Panc1 (cell line): ENCODE measurements at regions not wholly inside any gene's neighbourhood (a gene's known extent, or its start where the extent isn't known, plus 50 kb on each side); places are given as distances from the start of the nearest gene placed in this dataset.
A peak's percentile ranks its signal among the peaks of the same experiment; 100 is the strongest.

ENCODE experiments used
- ATAC-seq: fragments of 200-7000 bp; cut with Tn5 transposase; 2 replicates; pipeline ENCODE4 v1.9.1; 2020; ENCODE audit warnings: mild to moderate bottlenecking, moderate library complexity
- BruUV-seq: library from RNA; stranded (reverse); fragments of 400-500 nt; replicated peaks from 2 replicates; lab custom pipeline; 2021; lab: Mats Ljungman, UMichigan
- CTCF ChIA-PET: fragments of 300-600 bp; sonication (Branson Sonifier 250); formaldehyde crosslinking; loops from one replicate; lab custom pipeline; 2022; ENCODE audit warnings: antibody characterized with exemption; lab: Charles Lee
- POLR2A ChIA-PET: fragments of 300-600 bp; sonication (Branson Sonifier 250); formaldehyde crosslinking; loops from one replicate; lab custom pipeline; 2022; ENCODE audit warnings: antibody characterized with exemption; lab: Charles Lee
- DNase-seq: peaks from one replicate; pipeline ENCODE4 v3.0.0-alpha.2; 2010; ENCODE audit warnings: low read depth, low spot score
- H3K27ac ChIP-seq: 2 replicates; pipeline ENCODE4 v1.5.1; 2011; ENCODE audit warnings: mild to moderate bottlenecking, low read length, inconsistent platforms
- H3K27me3 ChIP-seq: fragments of 200-500 bp; sonication (Bioruptor generic); 2 replicates; pipeline ENCODE4 v1.6.0; 2014; ENCODE audit warnings: low read length, inconsistent platforms; ENCODE audit not compliant: control insufficient read depth, insufficient read depth
- H3K36me3 ChIP-seq: fragments of 200-500 bp; sonication (Bioruptor generic); 2 replicates; pipeline ENCODE4 v1.5.1; 2014; ENCODE audit warnings: inconsistent platforms, mild to moderate bottlenecking, low read length, moderate library complexity; ENCODE audit not compliant: control insufficient read depth, insufficient read depth
- H3K4me1 ChIP-seq: 2 replicates; pipeline ENCODE4 v1.5.1; 2011; ENCODE audit warnings: inconsistent platforms, mild to moderate bottlenecking, low read length, moderate library complexity; ENCODE audit not compliant: control insufficient read depth, insufficient read depth
- H3K4me3 ChIP-seq, 2 experiments: 2 replicates each; pipeline ENCODE4 v1.5.1; 2011 to 2012; ENCODE audit warnings: low read depth in 2 of 2, low read length in 2 of 2, mild to moderate bottlenecking in 2 of 2, inconsistent platforms in 1 of 2, moderate library complexity in 1 of 2
- H3K9me3 ChIP-seq: fragments of 200-500 bp; sonication (Bioruptor generic); 2 replicates; pipeline ENCODE4 v1.5.1; 2014; ENCODE audit warnings: low read depth, mild to moderate bottlenecking, inconsistent platforms, low read length, moderate library complexity; ENCODE audit not compliant: control insufficient read depth, insufficient read depth
- POLR2AphosphoS5 ChIP-seq: IDR thresholded peaks from 2 replicates; pipeline ENCODE4 v1.6.1; 2012; ENCODE audit warnings: mild to moderate bottlenecking, low read depth, low read length, moderate library complexity
- in situ Hi-C: cut with HindIII; loops from 2 replicates; pipeline ENCODE4 v1.10.0; 2016; ENCODE audit warnings: low sequenced_read_pairs, low pct_unique_long_range_greater_than_20kb
- intact Hi-C: fragments of 100-400 bp; cut with micrococcal nuclease; formaldehyde crosslinking; loops from one replicate; pipeline ENCODE4 v1.10.0; 2022; ENCODE audit not compliant: unreplicated experiment
- TF ChIP-seq, protein P1 (sequence below): fragments of 450-650 bp; IDR thresholded peaks from 2 replicates; pipeline ENCODE4 v1.5.1; 2017; ENCODE audit warnings: mild to moderate bottlenecking

DNA sequence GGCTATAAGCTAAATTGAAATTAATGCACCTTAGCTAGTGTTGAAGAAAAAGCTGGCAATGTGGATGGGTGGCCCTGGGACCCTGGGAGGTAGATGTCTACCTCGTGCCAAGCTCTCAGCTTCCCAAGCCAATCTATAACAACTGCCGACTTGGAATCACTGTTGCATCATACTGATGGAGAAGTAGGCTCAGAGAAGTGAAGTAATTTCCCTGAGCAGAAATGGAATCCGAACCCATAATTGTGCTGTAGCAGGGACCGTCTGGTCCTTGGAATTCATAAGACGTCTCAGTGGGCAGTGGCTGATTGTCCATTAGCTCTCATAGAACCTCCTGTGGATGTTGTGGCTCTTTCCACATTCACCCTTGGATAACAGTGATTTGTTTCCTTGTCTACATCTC is 196.6 kb downstream of the RAB11FIP4 start:
- peak overlapping the region; percentile 25; the same call in 1 of the 2 replicates for H3K27ac ChIP-seq
- H3K4me1 ChIP-seq = peaks cover 3% of the 10 kb centered on the region; the same call in 1 of the 2 replicates
- ATAC-seq = no peak
- no TSS peak for BruUV-seq
- no peak for DNase-seq
- no peaks in the 10 kb centered on the region for H3K27me3 ChIP-seq
- TF ChIP-seq, protein P1, sequence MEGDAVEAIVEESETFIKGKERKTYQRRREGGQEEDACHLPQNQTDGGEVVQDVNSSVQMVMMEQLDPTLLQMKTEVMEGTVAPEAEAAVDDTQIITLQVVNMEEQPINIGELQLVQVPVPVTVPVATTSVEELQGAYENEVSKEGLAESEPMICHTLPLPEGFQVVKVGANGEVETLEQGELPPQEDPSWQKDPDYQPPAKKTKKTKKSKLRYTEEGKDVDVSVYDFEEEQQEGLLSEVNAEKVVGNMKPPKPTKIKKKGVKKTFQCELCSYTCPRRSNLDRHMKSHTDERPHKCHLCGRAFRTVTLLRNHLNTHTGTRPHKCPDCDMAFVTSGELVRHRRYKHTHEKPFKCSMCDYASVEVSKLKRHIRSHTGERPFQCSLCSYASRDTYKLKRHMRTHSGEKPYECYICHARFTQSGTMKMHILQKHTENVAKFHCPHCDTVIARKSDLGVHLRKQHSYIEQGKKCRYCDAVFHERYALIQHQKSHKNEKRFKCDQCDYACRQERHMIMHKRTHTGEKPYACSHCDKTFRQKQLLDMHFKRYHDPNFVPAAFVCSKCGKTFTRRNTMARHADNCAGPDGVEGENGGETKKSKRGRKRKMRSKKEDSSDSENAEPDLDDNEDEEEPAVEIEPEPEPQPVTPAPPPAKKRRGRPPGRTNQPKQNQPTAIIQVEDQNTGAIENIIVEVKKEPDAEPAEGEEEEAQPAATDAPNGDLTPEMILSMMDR = no peak
- TF ChIP-seq POLR2AphosphoS5 = peak; percentile 40; the same call in 1 of the 2 replicates
- no peaks in the 10 kb centered on the region for H3K36me3 ChIP-seq
- no peak overlapping the region for H3K4me3 ChIP-seq
- intact Hi-C loops = no loop called here
- in situ Hi-C loops = no loop called here
- POLR2A ChIA-PET = interaction anchor here (0.6 kb wide), 1 partner anchor 683 kb away, joined by 17 read pairs; no protein-coding TSS in a partner anchor
- CTCF ChIA-PET = no interaction called here
- no peaks in the 10 kb centered on the region for H3K9me3 ChIP-seq
